Neural crest cell (in vitro differentiated cells): ENCODE measurements at regions not wholly inside any gene's neighbourhood (a gene's known extent, or its start where the extent isn't known, plus 50 kb on each side); places are given as distances from the start of the nearest gene placed in this dataset.

Source experiments
- DNase-seq: peaks from one replicate; pipeline ENCODE4 v3.0.0; 2021; ENCODE audit warnings: low read depth, mixed read lengths, low spot score
- H3K27ac Mint-ChIP-seq: one replicate; pipeline ENCODE4 v1.8.0; 2021; ENCODE audit warnings: mild to moderate bottlenecking, mixed read lengths; ENCODE audit not compliant: unreplicated experiment
- H3K27me3 Mint-ChIP-seq: 2 replicates; pipeline ENCODE4 v1.8.0; 2021; ENCODE audit warnings: low read depth, mild to moderate bottlenecking, mixed read lengths
- H3K36me3 Mint-ChIP-seq: 2 replicates; pipeline ENCODE4 v1.8.0; 2021; ENCODE audit warnings: low read depth, mild to moderate bottlenecking, mixed read lengths
- H3K4me1 Mint-ChIP-seq: 2 replicates; pipeline ENCODE4 v1.8.0; 2021; ENCODE audit warnings: mixed read lengths
- H3K4me3 Mint-ChIP-seq: one replicate; pipeline ENCODE4 v1.8.0; 2021; ENCODE audit warnings: mild to moderate bottlenecking, mixed read lengths
- H3K9me3 Mint-ChIP-seq: 2 replicates; pipeline ENCODE4 v1.8.0; 2021; ENCODE audit warnings: mixed read lengths
- TF ChIP-seq, protein P1 (sequence below): fragments of 200-600 bp; sonication (generic); conservative IDR thresholded peaks from 2 replicates; pipeline ENCODE4 v1.5.0; 2021; ENCODE audit warnings: antibody characterized with exemption, mild to moderate bottlenecking

DNA sequence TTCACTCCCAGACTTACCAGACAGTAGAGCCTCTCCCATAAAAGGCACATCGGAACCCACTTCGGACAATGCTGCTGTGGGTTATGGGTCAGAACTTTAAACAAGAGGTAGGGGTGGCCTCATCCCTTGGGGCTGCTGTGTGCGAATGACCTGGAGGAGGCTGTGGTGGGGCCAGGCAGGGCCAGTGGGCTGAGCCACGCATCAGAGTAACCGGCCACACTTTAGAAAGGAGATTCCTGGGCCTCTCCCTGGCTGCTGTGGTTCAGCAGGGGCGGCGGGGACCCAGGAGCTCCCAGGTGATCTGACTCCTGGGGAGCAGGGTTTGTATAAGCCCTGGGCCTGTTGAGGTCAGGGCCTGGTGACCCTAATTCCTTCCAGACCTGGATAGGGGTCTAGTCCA is 110.2 kb upstream of the C1orf174 start:
- H3K27ac Mint-ChIP-seq: no peak overlapping the region
- no peaks in the 10 kb centered on the region for H3K36me3 Mint-ChIP-seq
- H3K4me3 Mint-ChIP-seq: no peak overlapping the region
- TF ChIP-seq, protein P1, sequence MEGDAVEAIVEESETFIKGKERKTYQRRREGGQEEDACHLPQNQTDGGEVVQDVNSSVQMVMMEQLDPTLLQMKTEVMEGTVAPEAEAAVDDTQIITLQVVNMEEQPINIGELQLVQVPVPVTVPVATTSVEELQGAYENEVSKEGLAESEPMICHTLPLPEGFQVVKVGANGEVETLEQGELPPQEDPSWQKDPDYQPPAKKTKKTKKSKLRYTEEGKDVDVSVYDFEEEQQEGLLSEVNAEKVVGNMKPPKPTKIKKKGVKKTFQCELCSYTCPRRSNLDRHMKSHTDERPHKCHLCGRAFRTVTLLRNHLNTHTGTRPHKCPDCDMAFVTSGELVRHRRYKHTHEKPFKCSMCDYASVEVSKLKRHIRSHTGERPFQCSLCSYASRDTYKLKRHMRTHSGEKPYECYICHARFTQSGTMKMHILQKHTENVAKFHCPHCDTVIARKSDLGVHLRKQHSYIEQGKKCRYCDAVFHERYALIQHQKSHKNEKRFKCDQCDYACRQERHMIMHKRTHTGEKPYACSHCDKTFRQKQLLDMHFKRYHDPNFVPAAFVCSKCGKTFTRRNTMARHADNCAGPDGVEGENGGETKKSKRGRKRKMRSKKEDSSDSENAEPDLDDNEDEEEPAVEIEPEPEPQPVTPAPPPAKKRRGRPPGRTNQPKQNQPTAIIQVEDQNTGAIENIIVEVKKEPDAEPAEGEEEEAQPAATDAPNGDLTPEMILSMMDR: no peak
- no peak for DNase-seq
- no peaks in the 10 kb centered on the region for H3K27me3 Mint-ChIP-seq
- no peaks in the 10 kb centered on the region for H3K4me1 Mint-ChIP-seq
- no peaks in the 10 kb centered on the region for H3K9me3 Mint-ChIP-seq

DNA sequence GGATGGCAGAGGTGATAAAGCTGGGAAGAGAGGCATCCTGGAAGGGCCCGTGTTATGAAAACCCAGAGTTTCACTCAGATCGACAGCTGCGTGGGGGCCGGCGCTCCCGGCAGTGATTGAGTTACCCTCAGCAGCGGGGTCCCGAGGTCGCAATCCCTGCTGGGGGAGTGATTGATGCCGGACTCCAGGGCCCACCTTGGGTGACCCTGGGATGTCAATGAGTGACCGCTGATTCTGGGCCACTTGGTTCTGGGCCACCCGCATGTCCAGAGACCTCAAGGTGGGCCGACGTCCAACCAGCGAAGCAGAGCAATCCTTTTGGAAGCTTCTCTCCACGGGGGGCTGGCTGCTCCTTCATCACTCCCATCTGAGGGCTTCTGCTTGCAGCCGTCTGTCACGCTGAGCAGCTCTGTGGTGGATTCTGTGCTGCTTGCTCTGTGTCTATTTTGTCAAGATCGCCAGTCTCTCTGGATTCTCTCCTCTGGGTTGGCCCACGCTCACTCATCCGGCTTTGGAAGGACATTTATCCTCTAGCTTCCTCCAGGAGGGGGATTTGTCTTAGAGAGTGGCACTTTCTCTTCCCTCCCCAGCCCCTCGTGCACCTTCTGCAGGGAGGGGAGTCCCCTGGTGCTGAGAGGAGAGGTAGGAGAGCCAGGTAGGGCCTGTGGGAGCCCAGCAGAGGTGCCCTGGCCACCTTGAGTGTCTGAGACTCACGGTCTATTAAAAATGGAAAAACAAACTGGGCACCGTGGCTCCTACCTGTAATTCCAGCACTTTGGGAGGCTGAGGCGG is 110.9 kb upstream of the C1orf174 start:
- Mint-ChIP-seq H3K36me3 (no peaks in the 10 kb centered on the region), H3K4me3 (no peak overlapping the region), H3K27me3 (no peaks in the 10 kb centered on the region), H3K4me1 (no peaks in the 10 kb centered on the region), H3K27ac (no peak overlapping the region), H3K9me3 (no peaks in the 10 kb centered on the region)
- DNase-seq: no peak
- TF ChIP-seq, protein P1: no peak

DNA sequence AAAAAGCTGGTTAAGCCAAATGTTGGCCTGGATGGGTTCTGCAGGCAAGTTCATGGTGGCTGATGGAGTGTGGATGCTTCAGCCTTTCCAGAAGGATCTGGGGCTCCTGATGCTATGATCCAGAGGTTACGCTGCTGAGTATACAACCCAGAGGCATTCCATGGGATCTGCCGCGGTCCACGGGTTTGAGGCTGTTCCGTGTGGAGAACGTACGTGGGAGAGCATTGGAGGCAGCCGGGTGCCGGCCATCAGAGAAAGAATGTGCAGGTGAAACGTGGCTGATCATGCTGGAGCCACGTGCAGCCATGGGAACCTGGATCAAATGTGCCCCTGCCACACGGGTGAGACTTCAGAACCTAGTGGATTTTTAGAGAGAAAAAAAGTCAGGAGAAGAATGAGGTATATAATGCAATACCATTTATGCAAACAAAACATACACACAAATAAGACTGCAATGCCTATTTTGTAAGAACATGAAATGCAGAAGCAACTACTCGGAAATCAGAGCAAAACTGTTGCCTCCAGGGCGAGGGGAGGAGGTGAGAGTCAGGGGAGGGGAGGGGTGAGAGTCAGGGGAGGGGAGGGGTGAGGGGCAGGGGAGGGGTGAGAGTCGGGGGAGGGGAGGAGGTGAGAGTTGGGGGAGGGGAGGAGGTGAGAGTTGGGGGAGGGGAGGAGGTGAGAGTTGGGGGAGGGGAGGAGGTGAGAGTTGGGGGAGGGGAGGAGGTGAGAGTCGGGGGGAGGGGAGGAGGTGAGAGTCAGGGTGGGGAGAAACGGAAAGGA is 116.5 kb upstream of the C1orf174 start:
- no peaks in the 10 kb centered on the region for H3K9me3 Mint-ChIP-seq
- H3K27me3 Mint-ChIP-seq: peaks cover 20% of the 10 kb centered on the region
- TF ChIP-seq, protein P1: no peak
- H3K4me3 Mint-ChIP-seq: no peak overlapping the region
- no peaks in the 10 kb centered on the region for H3K4me1 Mint-ChIP-seq
- no peaks in the 10 kb centered on the region for H3K36me3 Mint-ChIP-seq
- H3K27ac Mint-ChIP-seq: no peak overlapping the region
- no peak for DNase-seq

DNA sequence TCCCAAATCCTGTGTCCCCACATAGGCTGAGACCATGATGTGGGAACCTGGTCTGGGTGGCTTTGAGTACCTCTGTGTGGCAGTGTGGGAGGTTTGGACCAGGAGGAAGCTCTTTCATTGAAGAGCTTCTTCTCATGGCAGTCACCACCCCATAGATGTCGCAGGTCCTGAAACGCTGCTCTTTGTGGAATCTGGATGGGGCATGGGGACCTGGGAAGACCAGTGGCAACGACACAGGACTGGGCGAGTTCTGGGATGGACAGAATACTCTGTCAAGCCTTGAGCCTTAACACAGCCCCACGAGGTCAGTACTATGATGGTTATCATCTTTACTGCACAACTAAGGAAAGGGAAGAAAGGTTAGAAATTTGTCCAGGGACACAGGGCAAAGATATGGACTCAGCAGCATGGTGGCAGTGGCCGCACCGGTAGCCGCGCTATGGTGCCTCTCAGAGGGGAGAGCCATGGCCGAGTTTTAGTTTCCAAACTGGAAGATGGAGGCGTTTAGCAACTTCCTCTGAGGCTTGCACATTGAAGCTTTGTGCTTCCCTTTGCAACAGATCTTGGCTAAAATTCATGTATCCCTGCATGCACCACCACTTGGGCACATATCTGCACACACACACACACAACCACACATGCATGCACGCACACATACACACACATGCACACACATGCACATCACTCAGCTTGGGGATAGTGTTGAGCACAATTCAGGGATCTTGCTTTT is 117.7 kb upstream of the C1orf174 start:
- TF ChIP-seq, protein P1: no peak

DNA sequence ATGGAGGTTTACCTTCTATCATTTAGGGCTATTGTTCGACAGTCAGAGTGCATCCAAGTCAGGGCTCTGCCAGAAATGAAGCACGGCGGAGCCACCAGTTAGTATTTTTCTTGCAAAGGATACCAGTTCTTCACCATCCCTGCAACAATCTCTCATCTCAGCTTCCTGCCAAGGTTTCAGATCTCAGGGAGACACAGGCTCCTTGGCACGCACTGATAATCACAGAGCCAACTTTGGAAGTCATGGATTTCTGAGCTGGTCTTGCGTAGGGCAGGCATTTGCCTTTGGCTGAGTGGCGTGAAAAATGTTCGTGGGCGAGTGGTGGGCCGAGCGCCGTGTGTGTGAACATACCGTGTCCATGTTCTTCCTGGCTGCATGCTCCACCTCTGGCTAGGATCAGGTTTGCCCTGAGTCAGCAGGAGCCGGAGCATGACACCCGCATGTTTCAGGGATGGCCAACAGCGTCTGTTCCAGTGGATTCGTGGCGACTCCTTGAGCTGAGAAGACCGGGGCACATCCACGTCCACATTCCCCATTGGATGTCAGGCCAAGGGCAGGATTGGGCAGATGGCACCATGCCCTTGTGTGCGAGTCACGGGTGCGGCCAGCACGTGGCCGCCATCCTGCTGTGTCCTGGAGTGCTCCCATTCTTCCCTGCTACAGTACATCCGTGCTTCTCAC is 118.5 kb upstream of the C1orf174 start:
- Mint-ChIP-seq H3K4me1 (no peaks in the 10 kb centered on the region), H3K36me3 (no peaks in the 10 kb centered on the region), H3K4me3 (no peak overlapping the region), H3K27me3 (peaks cover 20% of the 10 kb centered on the region), H3K9me3 (no peaks in the 10 kb centered on the region), H3K27ac (no peak overlapping the region)
- DNase-seq: no peak
- TF ChIP-seq, protein P1: no peak

More for the DNA sequence above, 117.7 kb upstream of the C1orf174 start:
- peaks cover 20% of the 10 kb centered on the region for H3K27me3 Mint-ChIP-seq
- H3K27ac Mint-ChIP-seq: no peak overlapping the region
- H3K4me3 Mint-ChIP-seq: no peak overlapping the region
- H3K9me3 Mint-ChIP-seq: no peaks in the 10 kb centered on the region
- H3K4me1 Mint-ChIP-seq: no peaks in the 10 kb centered on the region
- DNase-seq: no peak
- no peaks in the 10 kb centered on the region for H3K36me3 Mint-ChIP-seq
